H1 (cell line): ENCODE measurements at regions not wholly inside any gene's neighbourhood (a gene's known extent, or its start where the extent isn't known, plus 50 kb on each side); places are given as distances from the start of the nearest gene placed in this dataset.

ENCODE experiments used
- CTCF ChIA-PET: fragments of 300-600 bp; sonication (Branson Sonifier 250); formaldehyde crosslinking; loops from one replicate; lab custom pipeline; 2021; ENCODE audit not compliant: partially characterized antibody; lab: Charles Lee
- POLR2A ChIA-PET: fragments of 300-600 bp; sonication (Branson Sonifier 250); formaldehyde crosslinking; loops from one replicate; lab custom pipeline; 2021; ENCODE audit warnings: inconsistent platforms; ENCODE audit not compliant: partially characterized antibody; lab: Charles Lee
- DNase-seq, 2 experiments: peaks; one replicate each; pipeline versions ENCODE4 v3.0.0 to v3.0.0-alpha.2; 2010 to 2022; ENCODE audit warnings: low spot score in 2 of 2, low read depth in 1 of 2, mixed read lengths in 1 of 2
- FAIRE-seq: peaks from 2 replicates; lab custom pipeline; 2011; peaks lifted over from hg19 to GRCh38; lab: Jason Lieb, UNC
- H2AFZ ChIP-seq: 2 replicates; pipeline ENCODE4 v1.8.1; 2012; ENCODE audit warnings: low read length, inconsistent platforms
- H2AK5ac ChIP-seq: 2 replicates; pipeline ENCODE4 v1.6.1; 2013; ENCODE audit warnings: low read depth, low read length
- H2BK120ac ChIP-seq: replicated peaks from 2 replicates; pipeline ENCODE3; 2013; ENCODE audit warnings: low read depth, low read length, inconsistent platforms
- H2BK12ac ChIP-seq: 2 replicates; pipeline ENCODE4 v1.6.1; 2013; ENCODE audit warnings: low read depth, low read length
- H2BK15ac ChIP-seq: 2 replicates; pipeline ENCODE4 v1.6.1; 2013; ENCODE audit warnings: low read length
- H2BK20ac ChIP-seq: 2 replicates; pipeline ENCODE4 v1.6.1; 2013; ENCODE audit warnings: low read length
- H2BK5ac ChIP-seq: 2 replicates; pipeline ENCODE4 v1.6.1; 2013; ENCODE audit warnings: low read depth, low read length
- H3K14ac ChIP-seq: 2 replicates; pipeline ENCODE4 v1.6.1; 2013; ENCODE audit warnings: inconsistent platforms; ENCODE audit not compliant: insufficient read length
- H3K18ac ChIP-seq: 2 replicates; pipeline ENCODE4 v1.6.1; 2013; ENCODE audit warnings: low read length; ENCODE audit errors: extremely low read depth
- H3K23ac ChIP-seq: 2 replicates; pipeline ENCODE4 v1.6.1; 2013; ENCODE audit warnings: inconsistent platforms; ENCODE audit not compliant: insufficient read length
- H3K23me2 ChIP-seq: 2 replicates; pipeline ENCODE4 v1.6.1; 2013; ENCODE audit warnings: low read depth, low read length
- H3K27ac ChIP-seq: 2 replicates; pipeline ENCODE4 v1.6.1; 2011; ENCODE audit warnings: low read depth, low read length, inconsistent platforms
- H3K27me3 ChIP-seq, 4 experiments: replicated peaks in 1 of 4; 1 replicate in 1 of 4; 2 replicates in 3 of 4; pipeline versions ENCODE4 v1.6.1 to v1.8.1; 2011 to 2013; ENCODE audit warnings: low read length in 3 of 4, mild to moderate bottlenecking in 3 of 4, inconsistent platforms in 2 of 4, mixed read lengths in 2 of 4, moderate library complexity in 1 of 4; ENCODE audit not compliant: control insufficient read depth in 3 of 4, insufficient read depth in 3 of 4; ENCODE audit errors: extremely low read depth in 1 of 4
- H3K36me3 ChIP-seq, 4 experiments: 2 replicates each; pipeline versions ENCODE4 v1.6.1 to v1.8.1; 2011 to 2013; ENCODE audit warnings: mild to moderate bottlenecking in 4 of 4, low read length in 3 of 4, moderate library complexity in 2 of 4, control low read depth in 1 of 4, inconsistent platforms in 1 of 4; ENCODE audit not compliant: insufficient read depth in 4 of 4, control insufficient read depth in 2 of 4
- H3K4ac ChIP-seq: replicated peaks from 2 replicates; pipeline ENCODE3; 2013; ENCODE audit warnings: low read length, low read depth, mixed read lengths, inconsistent platforms; ENCODE audit not compliant: insufficient read length
- H3K4me1 ChIP-seq, 4 experiments: replicated peaks in 1 of 4; 1 replicate in 1 of 4; 2 replicates in 3 of 4; pipeline versions ENCODE4 v1.6.1 to v1.8.1; 2011 to 2013; ENCODE audit warnings: low read length in 3 of 4, inconsistent platforms in 2 of 4, mixed read lengths in 1 of 4; ENCODE audit not compliant: insufficient read depth in 4 of 4, control insufficient read depth in 3 of 4
- H3K4me2 ChIP-seq, 2 experiments: 2 replicates each; pipeline versions ENCODE4 v1.6.1 to v1.8.1; 2011 to 2013; ENCODE audit warnings: low read depth in 2 of 2, low read length in 2 of 2, control low read depth in 1 of 2, inconsistent platforms in 1 of 2, mild to moderate bottlenecking in 1 of 2; ENCODE audit not compliant: insufficient read depth in 1 of 2
- H3K4me3 ChIP-seq, 4 experiments: fragments of 200-600, 300-600 bp in 1 of 4; sonication (generic), shearing (Covaris generic), sonication (Bioruptor Twin) in 1 of 4; 2 replicates each; pipeline versions ENCODE4 v1.5.1 to v1.8.1; 2011 to 2016; ENCODE audit warnings: low read length in 4 of 4, low read depth in 3 of 4, control low read depth in 2 of 4, inconsistent platforms in 2 of 4, mild to moderate bottlenecking in 2 of 4, mixed read lengths in 1 of 4, moderate library complexity in 1 of 4; ENCODE audit not compliant: insufficient read depth in 2 of 4; ENCODE audit errors: extremely low read depth in 1 of 4
- H3K56ac ChIP-seq: replicated peaks from 2 replicates; pipeline ENCODE3; 2013; ENCODE audit warnings: low read depth, mild to moderate bottlenecking, mixed read lengths, low read length, inconsistent platforms; ENCODE audit not compliant: insufficient read length
- H3K79me1 ChIP-seq: 2 replicates; pipeline ENCODE4 v1.6.1; 2013; ENCODE audit warnings: low read depth, low read length, control low read depth
- H3K79me2 ChIP-seq, 2 experiments: 2 replicates each; pipeline versions ENCODE4 v1.6.1 to v1.8.1; 2012 to 2013; ENCODE audit warnings: low read length in 2 of 2, mild to moderate bottlenecking in 2 of 2, inconsistent platforms in 1 of 2; ENCODE audit not compliant: insufficient read depth in 2 of 2, control insufficient read depth in 1 of 2
- H3K9ac ChIP-seq, 4 experiments: replicated peaks in 1 of 4; 1 replicate in 1 of 4; 2 replicates in 3 of 4; pipeline versions ENCODE4 v1.6.1 to v1.8.1; 2011 to 2013; ENCODE audit warnings: low read depth in 3 of 4, low read length in 3 of 4, control low read depth in 2 of 4, mild to moderate bottlenecking in 2 of 4, moderate library complexity in 2 of 4, inconsistent platforms in 1 of 4; ENCODE audit errors: extremely low read depth in 1 of 4
- H3K9me3 ChIP-seq, 2 experiments: 2 replicates each; pipeline versions ENCODE4 v1.6.1 to v1.8.1; 2012 to 2013; ENCODE audit warnings: mild to moderate bottlenecking in 2 of 2, moderate library complexity in 2 of 2, control low read depth in 1 of 2, inconsistent platforms in 1 of 2, low read depth in 1 of 2, low read length in 1 of 2, mixed read lengths in 1 of 2; ENCODE audit not compliant: insufficient read depth in 2 of 2
- H4K20me1 ChIP-seq, 2 experiments: replicated peaks in 1 of 2; 2 replicates each; pipeline versions ENCODE3 to v1.8.1; 2011 to 2013; ENCODE audit warnings: inconsistent platforms in 2 of 2, low read length in 2 of 2, mild to moderate bottlenecking in 1 of 2; ENCODE audit not compliant: insufficient read depth in 2 of 2, control insufficient read depth in 1 of 2
- H4K5ac ChIP-seq: 2 replicates; pipeline ENCODE4 v1.6.1; 2013; ENCODE audit warnings: low read length, low read depth, mixed read lengths, inconsistent platforms; ENCODE audit not compliant: insufficient read length
- H4K8ac ChIP-seq: 2 replicates; pipeline ENCODE4 v1.8.0; 2013; ENCODE audit warnings: mild to moderate bottlenecking, moderate library complexity, low read length, inconsistent platforms; ENCODE audit not compliant: insufficient read depth; ENCODE audit errors: extremely low read depth
- H4K91ac ChIP-seq: replicated peaks from 2 replicates; pipeline ENCODE3; 2013; ENCODE audit warnings: low read length, mixed read lengths, inconsistent platforms; ENCODE audit not compliant: insufficient read length
- EZH2 ChIP-seq: fragments of 200-600 bp; sonication (generic); IDR thresholded peaks from 2 replicates; pipeline ENCODE4 v1.7.1; 2012; ENCODE audit warnings: low read depth, mild to moderate bottlenecking, moderate library complexity, low read length, inconsistent platforms; ENCODE audit not compliant: severe bottlenecking
- MAFK ChIP-seq: IDR thresholded peaks from 2 replicates; pipeline ENCODE4 v1.6.1; 2012; ENCODE audit warnings: low read depth, mild to moderate bottlenecking, improper control_type of control experiment, low read length
- RAD21 ChIP-seq, 2 experiments: IDR thresholded peaks in 1 of 2; conservative IDR thresholded peaks in 1 of 2; 2 replicates each; pipeline ENCODE4 v1.6.1; 2011; ENCODE audit warnings: low read depth in 2 of 2, low read length in 2 of 2, improper control_type of control experiment in 1 of 2, inconsistent platforms in 1 of 2, mild to moderate bottlenecking in 1 of 2, moderate library complexity in 1 of 2
- WGBS, 2 experiments: shearing (Covaris generic) in 1 of 2; methylation state at CpG; one replicate each; pipeline versions ENCODE4 v1.1.6 to v1.1.7; 2013 to 2015; ENCODE audit warnings: low lambda C conversion rate in 2 of 2, mixed read lengths in 2 of 2, inconsistent platforms in 1 of 2, low coverage in 1 of 2, missing lambda C conversion rate in 1 of 2; ENCODE audit not compliant: insufficient replicate concordance in 2 of 2, insufficient coverage in 1 of 2, insufficient read length in 1 of 2; ENCODE audit errors: extremely low coverage in 1 of 2, missing lambda C conversion rate in 1 of 2; 5-methylcytosine and 5-hydroxymethylcytosine counted together
- TF ChIP-seq, protein P1 (sequence below), 3 experiments: IDR thresholded peaks; 1 replicate in 2 of 3; 2 replicates in 1 of 3; pipeline versions ENCODE4 v1.5.1 to v1.6.1; 2011; ENCODE audit warnings: low read length in 3 of 3, mild to moderate bottlenecking in 3 of 3, inconsistent platforms in 2 of 3, low read depth in 1 of 3, moderate library complexity in 1 of 3; ENCODE audit not compliant: insufficient read depth in 1 of 3; ENCODE audit errors: control extremely low read depth in 1 of 3

DNA sequence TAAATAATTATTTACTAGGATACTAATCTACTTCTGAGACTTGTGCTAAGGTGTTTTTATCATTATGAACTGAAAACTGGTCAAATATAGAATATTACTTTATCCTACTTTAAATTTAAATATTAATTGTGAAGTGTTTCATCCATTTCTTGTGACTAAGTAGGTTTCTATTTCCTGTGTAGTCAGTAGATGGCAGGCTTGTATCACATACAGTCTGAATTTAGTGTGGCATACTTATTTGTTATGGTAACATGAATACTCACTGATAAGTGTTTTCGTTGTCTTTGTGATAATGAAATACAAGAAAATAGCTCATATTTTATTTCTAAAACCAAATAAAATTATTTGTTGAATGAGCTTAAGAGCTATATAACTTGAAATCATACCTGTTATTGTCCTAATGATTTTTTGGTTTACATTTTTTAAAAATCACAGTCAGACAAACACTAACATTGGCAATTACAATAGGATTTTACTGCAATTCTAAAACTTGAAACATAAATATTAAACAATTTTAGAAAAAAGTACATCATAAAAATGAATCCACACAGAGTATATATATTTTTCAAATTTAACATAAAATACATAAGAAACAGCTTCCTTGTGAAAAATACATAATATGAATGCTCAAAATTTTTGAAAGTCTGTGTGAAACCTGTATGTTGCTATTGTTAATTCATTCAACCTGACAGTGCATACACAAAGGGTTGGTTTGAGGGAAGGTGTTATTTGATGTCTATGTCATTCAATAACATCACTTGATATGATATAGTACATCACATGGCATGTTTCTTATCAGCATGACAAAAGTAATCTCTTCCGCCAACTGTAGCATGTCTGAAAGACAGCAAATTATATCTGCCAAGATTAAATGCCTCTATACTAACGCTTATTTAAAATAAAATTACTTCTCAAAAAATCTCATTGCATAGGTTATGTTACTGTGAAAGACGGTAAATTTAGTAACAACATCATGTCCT, 904.8 kb upstream of the PCDH20 start:
- no peak overlapping the region for H4K91ac ChIP-seq
- H3K4me3 ChIP-seq: no peak overlapping the region
- H3K9ac ChIP-seq: no peak overlapping the region
- no peak overlapping the region for H3K56ac ChIP-seq
- ChIA-PET CTCF (interaction anchor here (0.6 to 2.6 kb wide), 14 partner anchors 9 to 996 kb away, joined by 3 to 15 read pairs (median 4); no protein-coding TSS in a partner anchor), POLR2A (interaction anchor here (0.7 kb wide), 1 partner anchor 74 kb away, joined by 3 read pairs; no protein-coding TSS in a partner anchor)
- no peak overlapping the region for H3K18ac ChIP-seq
- H2AFZ ChIP-seq: no peak overlapping the region
- TF ChIP-seq EZH2 (no peak), MAFK (no peak), RAD21 (IDR thresholded peaks at IDR 0.05 in 1 of 2, conservative IDR thresholded peaks at IDR 0.05 in 1 of 2; ENCODE audit: low read depth in 2 of 2, low read length in 2 of 2) (peak; percentile 75 to 83)
- TF ChIP-seq, protein P1, sequence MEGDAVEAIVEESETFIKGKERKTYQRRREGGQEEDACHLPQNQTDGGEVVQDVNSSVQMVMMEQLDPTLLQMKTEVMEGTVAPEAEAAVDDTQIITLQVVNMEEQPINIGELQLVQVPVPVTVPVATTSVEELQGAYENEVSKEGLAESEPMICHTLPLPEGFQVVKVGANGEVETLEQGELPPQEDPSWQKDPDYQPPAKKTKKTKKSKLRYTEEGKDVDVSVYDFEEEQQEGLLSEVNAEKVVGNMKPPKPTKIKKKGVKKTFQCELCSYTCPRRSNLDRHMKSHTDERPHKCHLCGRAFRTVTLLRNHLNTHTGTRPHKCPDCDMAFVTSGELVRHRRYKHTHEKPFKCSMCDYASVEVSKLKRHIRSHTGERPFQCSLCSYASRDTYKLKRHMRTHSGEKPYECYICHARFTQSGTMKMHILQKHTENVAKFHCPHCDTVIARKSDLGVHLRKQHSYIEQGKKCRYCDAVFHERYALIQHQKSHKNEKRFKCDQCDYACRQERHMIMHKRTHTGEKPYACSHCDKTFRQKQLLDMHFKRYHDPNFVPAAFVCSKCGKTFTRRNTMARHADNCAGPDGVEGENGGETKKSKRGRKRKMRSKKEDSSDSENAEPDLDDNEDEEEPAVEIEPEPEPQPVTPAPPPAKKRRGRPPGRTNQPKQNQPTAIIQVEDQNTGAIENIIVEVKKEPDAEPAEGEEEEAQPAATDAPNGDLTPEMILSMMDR (IDR thresholded peaks at IDR 0.05; ENCODE audit: control extremely low read depth in 1 of 3, insufficient read depth in 1 of 3, low read depth in 1 of 3, low read length in 3 of 3): peak in 2 of 3 experiments; percentile 26 to 40; a peak in 2 of 4 replicates
- no peak overlapping the region for H2BK5ac ChIP-seq
- 88% methylated on average over 4 of the region's 4 CpGs; no CpG with 5 or more reads in 1 of the 2 experiments for WGBS, 2 experiments
- H3K27me3 ChIP-seq: peaks cover 0 to 1% (median 0%) of the 10 kb centered on the region in 4 experiments; a peak in 1 of 7 replicates
- H2BK12ac ChIP-seq: no peak overlapping the region
- H3K14ac ChIP-seq: no peak overlapping the region
- no peaks in the 10 kb centered on the region for H3K36me3 ChIP-seq
- H3K27ac ChIP-seq: no peak overlapping the region
- no peaks in the 10 kb centered on the region for H3K4me1 ChIP-seq
- no peak overlapping the region for H2BK15ac ChIP-seq
- no peak overlapping the region for H2AK5ac ChIP-seq
- no peak overlapping the region for H3K23ac ChIP-seq
- no peaks in the 10 kb centered on the region for H3K23me2 ChIP-seq
- FAIRE-seq (no peak), DNase-seq (no peak)
- H3K79me1 ChIP-seq: no peaks in the 10 kb centered on the region
- H3K9me3 ChIP-seq: no peaks in the 10 kb centered on the region
- H3K79me2 ChIP-seq: no peaks in the 10 kb centered on the region
- H4K5ac ChIP-seq: no peak overlapping the region
- H3K4me2 ChIP-seq: no peak overlapping the region
- no peak overlapping the region for H2BK20ac ChIP-seq
- no peak overlapping the region for H2BK120ac ChIP-seq
- H4K20me1 ChIP-seq: no peaks in the 10 kb centered on the region
- H3K4ac ChIP-seq: no peak overlapping the region
- H4K8ac ChIP-seq: no peak overlapping the region
